Skin epidermis (tissue), 12 donors: ENCODE measurements at regions not wholly inside any gene's neighbourhood (a gene's known extent, or its start where the extent isn't known, plus 50 kb on each side); places are given as distances from the start of the nearest gene placed in this dataset.
"Not testable (repeated sequence)": the region's sequence is repeated elsewhere in the genome, so short reads cannot be mapped to it uniquely, and the experiment has no call there.

ENCODE experiments used
- H3K27ac ChIP-seq, 21 experiments: fragments of 200-600 bp; sonication (generic) in 11 of 21; one replicate each; pipeline ENCODE4 v1.5.0; 2020; ENCODE audit warnings: mild to moderate bottlenecking in 3 of 21, inconsistent platforms in 2 of 21, moderate library complexity in 2 of 21
- H3K4me3 ChIP-seq, 7 experiments: fragments of 200-600 bp; sonication (generic) in 2 of 7; one replicate each; pipeline ENCODE4 v1.5.0; 2020; ENCODE audit warnings: inconsistent platforms in 2 of 7, mild to moderate bottlenecking in 2 of 7, moderate library complexity in 1 of 7

- Histone ChIP-seq H3K4me3 (no peak overlapping the region), H3K27ac (peak overlapping the region in 4 of 21 experiments; percentile 8 to 37 (median 23))
Measured at GRCh38 chr18:38751898-38752297, 1186.3 kb upstream of the CELF4 start.

- Histone ChIP-seq H3K4me3 (no peak overlapping the region), H3K27ac (peak overlapping the region in 4 of 21 experiments; percentile 8 to 37 (median 23))
Measured at GRCh38 chr18:38751211-38751610, 1185.6 kb upstream of the CELF4 start.

- H3K4me3 ChIP-seq: no peak overlapping the region
- H3K27ac ChIP-seq: no peak overlapping the region
Measured at GRCh38 chr18:38750751-38751150, 1185.2 kb upstream of the CELF4 start.

- Histone ChIP-seq H3K4me3 (no peak overlapping the region), H3K27ac (no peak overlapping the region)
Measured at GRCh38 chr18:38747153-38747552, 1181.6 kb upstream of the CELF4 start.

- not testable (repeated sequence) for H3K27ac ChIP-seq, H3K4me3 ChIP-seq
Measured at GRCh38 chr18:38720181-38720580, 1154.6 kb upstream of the CELF4 start.

- Histone ChIP-seq H3K27ac (no peak overlapping the region), H3K4me3 (no peak overlapping the region)
Measured at GRCh38 chr18:38718365-38718901, 1152.8 kb upstream of the CELF4 start.

GRCh38 chr18:38709122-38709521, 1143.5 kb upstream of the CELF4 start:
- Histone ChIP-seq H3K4me3 (no peak overlapping the region), H3K27ac (no peak overlapping the region)

- no peak overlapping the region for H3K4me3 ChIP-seq
- no peak overlapping the region for H3K27ac ChIP-seq
Measured at GRCh38 chr18:38706373-38706772, 1140.8 kb upstream of the CELF4 start.

GRCh38 chr18:38698088-38698487, 1132.5 kb upstream of the CELF4 start:
- Histone ChIP-seq H3K4me3 (no peak overlapping the region), H3K27ac (no peak overlapping the region)

- no peak overlapping the region for H3K4me3 ChIP-seq
- H3K27ac ChIP-seq: no peak overlapping the region
Measured at GRCh38 chr18:38695559-38696280, 1130.1 kb upstream of the CELF4 start.

- Histone ChIP-seq H3K4me3 (no peak overlapping the region), H3K27ac (no peak overlapping the region)
Measured at GRCh38 chr18:38693104-38693503, 1127.5 kb upstream of the CELF4 start.

- H3K27ac ChIP-seq: no peak overlapping the region
- no peak overlapping the region for H3K4me3 ChIP-seq
Measured at GRCh38 chr18:38690626-38691025, 1125.0 kb upstream of the CELF4 start.

- Histone ChIP-seq H3K27ac (no peak overlapping the region), H3K4me3 (no peak overlapping the region)
Measured at GRCh38 chr18:38688416-38688815, 1122.8 kb upstream of the CELF4 start.

GRCh38 chr18:38670486-38670885, 1104.9 kb upstream of the CELF4 start:
- H3K4me3 ChIP-seq: no peak overlapping the region

GRCh38 chr18:38664929-38665328, 1099.3 kb upstream of the CELF4 start:
- Histone ChIP-seq H3K27ac (no peak overlapping the region), H3K4me3 (no peak overlapping the region)

More at GRCh38 chr18:38670486-38670885, 1104.9 kb upstream of the CELF4 start:
- H3K27ac ChIP-seq: no peak overlapping the region

GRCh38 chr18:38663682-38664081, 1098.1 kb upstream of the CELF4 start:
- H3K27ac ChIP-seq: no peak overlapping the region
- H3K4me3 ChIP-seq: no peak overlapping the region

- H3K4me3 ChIP-seq: no peak overlapping the region
- H3K27ac ChIP-seq: no peak overlapping the region
Measured at GRCh38 chr18:38663270-38663669, 1097.7 kb upstream of the CELF4 start.

- no peak overlapping the region for H3K27ac ChIP-seq
- no peak overlapping the region for H3K4me3 ChIP-seq
Measured at GRCh38 chr18:38654946-38655345, 1089.3 kb upstream of the CELF4 start.

GRCh38 chr18:38651736-38652135, 1086.1 kb upstream of the CELF4 start:
- Histone ChIP-seq H3K27ac (no peak overlapping the region), H3K4me3 (no peak overlapping the region)

GRCh38 chr18:38648179-38648578, 1082.6 kb upstream of the CELF4 start:
- Histone ChIP-seq H3K4me3 (no peak overlapping the region), H3K27ac (no peak overlapping the region)

- H3K4me3 ChIP-seq: no peak overlapping the region
- no peak overlapping the region for H3K27ac ChIP-seq
Measured at GRCh38 chr18:38646296-38646695, 1080.7 kb upstream of the CELF4 start.
